Right hindlimb (tissue), 1 donor: ENCODE measurements at regions not wholly inside any gene's neighbourhood (a gene's known extent, or its start where the extent isn't known, plus 50 kb on each side); places are given as distances from the start of the nearest gene placed in this dataset.

ENCODE experiments used
- DNase-seq: peaks from one replicate; pipeline ENCODE4 v3.0.0-alpha.2; 2018

GRCh38 chr12:85352016-85352415 is 72.0 kb downstream of the ALX1 start:
- no peak for DNase-seq

GRCh38 chr12:85356596-85357385 is 76.8 kb downstream of the ALX1 start:
- DNase-seq: no peak

GRCh38 chr12:85357609-85358008 is 77.6 kb downstream of the ALX1 start:
- no peak for DNase-seq

- no peak for DNase-seq
Measured at GRCh38 chr12:85358715-85359114, 78.7 kb downstream of the ALX1 start.

GRCh38 chr12:85363382-85364190 is 83.6 kb downstream of the ALX1 start:
- no peak for DNase-seq

- no peak for DNase-seq
Measured at GRCh38 chr12:85367936-85368335, 87.9 kb downstream of the ALX1 start.

GRCh38 chr12:85369365-85370154 is 89.5 kb downstream of the ALX1 start:
- DNase-seq: no peak

GRCh38 chr12:85373045-85373444 is 93.0 kb downstream of the ALX1 start:
- no peak for DNase-seq

GRCh38 chr12:85374981-85375380 is 95.0 kb downstream of the ALX1 start:
- no peak for DNase-seq

GRCh38 chr12:85385406-85385805 is 105.4 kb downstream of the ALX1 start:
- DNase-seq: no peak

GRCh38 chr12:85390266-85390665 is 110.2 kb downstream of the ALX1 start:
- no peak for DNase-seq

GRCh38 chr12:85392508-85392907 is 112.5 kb downstream of the ALX1 start:
- no peak for DNase-seq

GRCh38 chr12:85393606-85394005 is 113.6 kb downstream of the ALX1 start:
- no peak for DNase-seq

GRCh38 chr12:85394065-85394464 is 114.0 kb downstream of the ALX1 start:
- no peak for DNase-seq

- no peak for DNase-seq
Measured at GRCh38 chr12:85394809-85395208, 114.8 kb downstream of the ALX1 start.

- DNase-seq: no peak
Measured at GRCh38 chr12:85405262-85405661, 125.2 kb downstream of the ALX1 start.

GRCh38 chr12:85405781-85406522 is 125.9 kb downstream of the ALX1 start:
- DNase-seq: no peak

- no peak for DNase-seq
Measured at GRCh38 chr12:85413266-85413665, 133.2 kb downstream of the ALX1 start.

GRCh38 chr12:85422762-85423161 is 142.7 kb downstream of the ALX1 start:
- DNase-seq: no peak

GRCh38 chr12:85423947-85424346 is 143.9 kb downstream of the ALX1 start:
- DNase-seq: no peak

- peak; percentile 36 for DNase-seq
Measured at GRCh38 chr12:85424581-85425348, 144.7 kb downstream of the ALX1 start.

GRCh38 chr12:85425349-85425612 is 145.3 kb downstream of the ALX1 start:
- DNase-seq: no peak
